GM12875 (cell line): ENCODE measurements at regions not wholly inside any gene's neighbourhood (a gene's known extent, or its start where the extent isn't known, plus 50 kb on each side); places are given as distances from the start of the nearest gene placed in this dataset.

ENCODE experiments used
- H3K4me3 ChIP-seq: one replicate; pipeline ENCODE4 v1.5.1; 2011; ENCODE audit warnings: low read depth, low read length, control low read depth
- CTCF ChIP-seq: IDR thresholded peaks from 2 replicates; pipeline ENCODE4 v1.5.1; 2011; ENCODE audit warnings: low read depth, mild to moderate bottlenecking, control low read depth, inconsistent platforms, low read length, moderate library complexity, borderline replicate concordance; ENCODE audit not compliant: insufficient read depth

- no peak for TF ChIP-seq CTCF
- H3K4me3 ChIP-seq = no peak overlapping the region
Measured at GRCh38 chr5:115394531-115394930, 98.1 kb upstream of the CCDC112 start.

- TF ChIP-seq CTCF = no peak
- H3K4me3 ChIP-seq = no peak overlapping the region
Measured at GRCh38 chr5:115393239-115393638, 96.8 kb upstream of the CCDC112 start.

GRCh38 chr5:115392611-115393010 is 96.2 kb upstream of the CCDC112 start:
- no peak for TF ChIP-seq CTCF
- no peak overlapping the region for H3K4me3 ChIP-seq

GRCh38 chr5:115391780-115392179 is 95.3 kb upstream of the CCDC112 start:
- TF ChIP-seq CTCF = no peak
- no peak overlapping the region for H3K4me3 ChIP-seq

DNA sequence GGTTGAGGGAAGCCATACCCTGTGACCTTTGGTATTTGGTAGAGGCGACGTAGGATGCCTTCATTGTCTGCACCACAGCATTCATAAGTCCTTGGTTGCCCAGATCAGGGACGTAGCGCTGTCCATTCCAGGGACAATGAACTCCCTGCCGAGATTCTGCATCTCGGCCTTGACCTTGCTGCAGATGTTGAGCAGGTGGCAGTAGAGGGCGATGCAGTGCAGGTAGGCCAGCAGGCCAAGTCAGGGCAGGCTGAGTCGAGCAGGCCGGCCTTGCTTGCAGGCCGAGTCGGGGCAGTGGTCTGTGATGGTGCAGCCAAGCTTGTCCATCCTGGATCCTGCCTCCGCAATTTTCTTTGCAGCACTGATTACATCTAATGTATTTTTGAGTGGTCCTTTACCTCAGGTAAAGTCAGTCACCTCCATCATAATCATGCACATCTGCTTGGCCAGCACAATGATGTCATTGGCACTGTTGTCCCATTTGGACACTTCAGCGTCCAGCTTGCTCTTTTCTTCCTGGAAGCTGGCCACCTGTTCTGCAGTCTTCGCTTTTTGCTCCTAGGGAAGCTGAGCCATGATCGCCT is 93.4 kb upstream of the CCDC112 start:
- no peak overlapping the region for H3K4me3 ChIP-seq
- peak; percentile 57 for TF ChIP-seq CTCF

DNA sequence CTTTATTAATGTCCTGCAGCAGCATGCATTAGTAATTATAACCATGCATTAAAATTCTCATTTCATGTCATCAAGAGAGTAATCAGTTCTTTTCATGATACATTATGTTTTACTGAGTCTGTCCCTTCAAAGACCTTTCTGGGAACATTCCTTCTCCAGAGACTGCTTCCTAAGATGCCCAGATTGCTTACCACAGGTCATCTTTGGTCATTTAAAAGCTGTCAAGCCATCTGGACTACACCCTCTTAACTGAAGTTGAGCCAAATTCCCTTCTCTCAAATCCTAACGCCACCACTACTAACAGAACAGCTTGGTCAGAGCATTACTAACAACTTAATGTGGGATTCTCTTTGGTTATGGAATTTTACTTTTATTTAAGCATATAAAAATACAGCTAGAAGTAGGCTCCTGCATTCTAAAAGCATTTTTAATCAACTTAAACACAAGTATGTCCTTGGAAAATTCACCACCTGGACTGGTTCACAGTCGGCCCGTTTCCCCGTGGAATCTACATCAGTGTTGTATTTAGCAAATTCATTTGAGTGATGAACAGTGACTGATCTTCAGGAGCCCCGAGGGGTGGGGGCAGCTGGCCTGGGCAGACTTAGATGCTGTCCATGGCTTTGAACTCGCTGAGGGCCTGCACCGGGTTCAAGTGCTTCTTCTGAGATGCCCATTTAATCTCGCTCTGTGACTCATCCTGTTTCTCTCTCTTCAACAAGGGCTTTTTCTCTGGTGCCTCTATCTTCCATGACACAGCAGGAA is 92.8 kb upstream of the CCDC112 start:
- H3K4me3 ChIP-seq = no peak overlapping the region
- no peak for TF ChIP-seq CTCF

- no peak overlapping the region for H3K4me3 ChIP-seq
- no peak for TF ChIP-seq CTCF
Measured at GRCh38 chr5:115388240-115388639, 91.8 kb upstream of the CCDC112 start.
